AG04449 (cell line): ENCODE measurements at regions not wholly inside any gene's neighbourhood (a gene's known extent, or its start where the extent isn't known, plus 50 kb on each side); places are given as distances from the start of the nearest gene placed in this dataset.
A peak's percentile ranks its signal among the peaks of the same experiment; 100 is the strongest.

ENCODE experiments used
- CTCF ChIA-PET: fragments of 350-600 bp; formaldehyde crosslinking; extraction: SDS; loops from one replicate; lab custom pipeline; 2021; ENCODE audit warnings: antibody characterized with exemption; lab: Yijun Ruan, JAX
- POLR2A ChIA-PET: fragments of 400-600, 350-600 bp; formaldehyde crosslinking; extraction: SDS; loops from one replicate; lab custom pipeline; 2020; ENCODE audit warnings: antibody characterized with exemption, inconsistent platforms; lab: Yijun Ruan, JAX
- DNase-seq: peaks from one replicate; pipeline ENCODE4 v3.0.0-alpha.2; 2010; ENCODE audit warnings: low read depth, low spot score
- H3K4me3 ChIP-seq: 2 replicates; pipeline ENCODE4 v1.5.1; 2011; ENCODE audit warnings: low read depth, mild to moderate bottlenecking, control low read depth, low read length
- CTCF ChIP-seq: IDR thresholded peaks from one replicate; pipeline ENCODE4 v1.5.1; 2011; ENCODE audit warnings: mild to moderate bottlenecking, moderate library complexity, low read length, control low read depth, inconsistent platforms; ENCODE audit not compliant: insufficient read depth; ENCODE audit errors: missing control alignments

GRCh38 chr13:83953916-83954315 lies 71.6 kb upstream of the SLITRK1 start:
- no peak for DNase-seq
- ChIA-PET POLR2A (no interaction called here), CTCF (no interaction called here)
- TF ChIP-seq CTCF = no peak
- no peak overlapping the region for H3K4me3 ChIP-seq

GRCh38 chr13:83950293-83950692 lies 68.0 kb upstream of the SLITRK1 start:
- ChIA-PET CTCF (no interaction called here), POLR2A (no interaction called here)
- DNase-seq = no peak
- no peak overlapping the region for H3K4me3 ChIP-seq
- TF ChIP-seq CTCF = no peak

- ChIA-PET CTCF (no interaction called here), POLR2A (no interaction called here)
- H3K4me3 ChIP-seq = no peak overlapping the region
- TF ChIP-seq CTCF = no peak
- DNase-seq = no peak
These were observed 61.4 kb upstream of the SLITRK1 start for GRCh38 chr13:83943530-83944279.

- POLR2A ChIA-PET = no interaction called here
- CTCF ChIA-PET = no interaction called here
- H3K4me3 ChIP-seq = no peak overlapping the region
- no peak for DNase-seq
- no peak for TF ChIP-seq CTCF
These were observed 59.5 kb upstream of the SLITRK1 start for GRCh38 chr13:83941701-83942335.

- POLR2A ChIA-PET = no interaction called here
- no peak overlapping the region for H3K4me3 ChIP-seq
- no peak for TF ChIP-seq CTCF
- peak; percentile 47 for DNase-seq
- CTCF ChIA-PET = no interaction called here
These were observed 58.5 kb upstream of the SLITRK1 start for GRCh38 chr13:83940742-83941141.

- no peak for DNase-seq
- CTCF ChIA-PET = no interaction called here
- no peak for TF ChIP-seq CTCF
These were observed 55.3 kb upstream of the SLITRK1 start for GRCh38 chr13:83937579-83937978.

More at GRCh38 chr13:83937579-83937978, 55.3 kb upstream of the SLITRK1 start:
- POLR2A ChIA-PET = no interaction called here
- no peak overlapping the region for H3K4me3 ChIP-seq
